Epithelial cell of esophagus (primary cell): ENCODE measurements at regions not wholly inside any gene's neighbourhood (a gene's known extent, or its start where the extent isn't known, plus 50 kb on each side); places are given as distances from the start of the nearest gene placed in this dataset.

Experiments
- DNase-seq: peaks from one replicate; pipeline ENCODE4 v3.0.0; 2010; ENCODE audit warnings: low read depth
- H3K4me3 ChIP-seq: 2 replicates; pipeline ENCODE4 v1.5.1; 2011; ENCODE audit warnings: mild to moderate bottlenecking, low read length, control low read depth
- CTCF ChIP-seq: IDR thresholded peaks from 2 replicates; pipeline ENCODE4 v1.5.1; 2011; ENCODE audit warnings: low read depth, mild to moderate bottlenecking, low read length, control low read depth, inconsistent platforms; ENCODE audit not compliant: insufficient read depth; ENCODE audit errors: missing control alignments

- TF ChIP-seq CTCF, result no peak
- no peak for DNase-seq
- no peak overlapping the region for H3K4me3 ChIP-seq
Observed at GRCh38 chr3:72519946-72520604, 328.2 kb downstream of the SHQ1 start.

- no peak overlapping the region for H3K4me3 ChIP-seq
- TF ChIP-seq CTCF, result no peak
- no peak for DNase-seq
Observed at GRCh38 chr3:72517921-72518424, 330.3 kb downstream of the SHQ1 start.

- TF ChIP-seq CTCF, result no peak
- DNase-seq, result no peak
- no peak overlapping the region for H3K4me3 ChIP-seq
Observed at GRCh38 chr3:72517336-72517735, 330.9 kb downstream of the SHQ1 start.

GRCh38 chr3:72516361-72516760 lies 331.9 kb downstream of the SHQ1 start:
- TF ChIP-seq CTCF, result no peak
- no peak overlapping the region for H3K4me3 ChIP-seq
- no peak for DNase-seq

GRCh38 chr3:72515941-72516340 lies 332.3 kb downstream of the SHQ1 start:
- TF ChIP-seq CTCF, result no peak
- no peak for DNase-seq
- H3K4me3 ChIP-seq, result no peak overlapping the region

GRCh38 chr3:72515281-72515680 lies 333.0 kb downstream of the SHQ1 start:
- H3K4me3 ChIP-seq, result no peak overlapping the region
- no peak for DNase-seq
- TF ChIP-seq CTCF, result no peak

- no peak overlapping the region for H3K4me3 ChIP-seq
- no peak for DNase-seq
- TF ChIP-seq CTCF, result no peak
Observed at GRCh38 chr3:72510247-72510646, 338.0 kb downstream of the SHQ1 start.
